NCI-H2081 (cell line): ENCODE measurements at regions not wholly inside any gene's neighbourhood (a gene's known extent, or its start where the extent isn't known, plus 50 kb on each side); places are given as distances from the start of the nearest gene placed in this dataset.

Source experiments
- DNase-seq, 2 experiments: peaks; one replicate each; lab custom pipeline; 2025; lab: John Stamatoyannopoulos, UW

DNA sequence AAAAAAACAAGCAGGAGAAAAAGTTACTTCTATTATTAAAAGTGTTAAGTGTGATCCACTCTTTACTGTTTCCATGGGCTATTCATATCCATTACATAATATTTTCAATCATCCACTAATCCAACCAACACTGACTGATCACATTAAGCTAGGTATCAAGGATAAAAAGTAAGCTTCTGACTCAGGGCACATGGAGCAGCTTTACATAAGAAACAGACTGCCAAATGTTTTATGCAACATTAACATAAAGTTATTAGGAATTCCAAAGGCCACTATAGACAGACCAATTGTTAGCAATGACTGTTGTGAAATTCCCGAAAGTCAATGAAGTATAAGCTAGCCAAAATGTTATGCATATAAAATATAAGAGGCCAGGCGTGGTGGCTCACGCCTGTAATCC lies 277.6 kb downstream of the ZEB2 start:
- no peak for DNase-seq

DNA sequence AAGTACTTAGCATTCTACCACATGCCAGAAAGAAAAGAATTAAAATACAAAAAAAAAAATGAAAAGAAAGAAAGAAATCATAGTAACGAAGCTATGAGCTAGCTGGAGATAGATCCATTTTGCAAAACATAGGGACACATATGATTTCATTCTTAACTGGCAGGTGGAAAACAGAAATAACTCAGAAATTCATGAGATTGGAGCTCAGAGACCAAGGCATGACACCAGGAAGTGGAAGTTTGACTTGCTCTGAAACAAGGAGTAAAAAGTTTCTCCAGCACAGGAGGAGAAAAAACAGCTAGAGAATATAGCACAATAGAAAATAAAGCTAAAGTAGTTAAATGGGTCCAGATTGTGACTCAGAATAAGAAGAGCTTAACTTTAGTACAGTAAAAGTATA lies 278.1 kb downstream of the ZEB2 start:
- no peak for DNase-seq

DNA sequence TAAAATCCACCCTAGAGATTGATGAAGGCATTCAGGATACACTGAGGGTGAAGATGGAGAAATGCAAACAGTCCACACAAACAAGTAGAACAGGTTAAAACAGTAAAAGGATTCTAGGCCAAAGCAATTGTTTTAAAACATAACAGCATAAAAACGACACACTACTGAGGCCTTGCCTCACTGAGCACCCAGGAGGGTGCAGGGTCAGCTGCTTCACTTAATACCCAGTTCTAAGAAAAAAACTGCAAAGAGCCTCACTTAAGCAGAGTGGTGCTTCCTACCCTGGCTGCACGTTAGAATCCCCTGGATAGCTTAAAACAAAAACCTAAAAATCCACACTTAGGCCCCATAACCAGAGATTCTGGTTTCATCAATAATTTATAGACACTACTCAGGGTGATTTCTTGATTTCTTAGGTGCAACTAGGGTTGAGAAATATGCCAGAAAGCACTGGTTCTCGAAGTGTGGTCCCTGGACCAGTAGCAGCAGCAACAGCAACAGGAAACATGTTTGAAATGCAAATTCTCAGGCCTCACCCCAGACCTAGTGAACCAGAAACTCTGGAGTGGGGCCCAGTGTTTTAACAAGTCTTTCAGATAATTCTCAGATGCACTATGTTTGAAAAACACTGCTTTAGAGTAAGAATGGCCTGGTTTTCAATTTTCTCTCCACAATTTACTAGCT lies 279.1 kb downstream of the ZEB2 start:
- no peak for DNase-seq

DNA sequence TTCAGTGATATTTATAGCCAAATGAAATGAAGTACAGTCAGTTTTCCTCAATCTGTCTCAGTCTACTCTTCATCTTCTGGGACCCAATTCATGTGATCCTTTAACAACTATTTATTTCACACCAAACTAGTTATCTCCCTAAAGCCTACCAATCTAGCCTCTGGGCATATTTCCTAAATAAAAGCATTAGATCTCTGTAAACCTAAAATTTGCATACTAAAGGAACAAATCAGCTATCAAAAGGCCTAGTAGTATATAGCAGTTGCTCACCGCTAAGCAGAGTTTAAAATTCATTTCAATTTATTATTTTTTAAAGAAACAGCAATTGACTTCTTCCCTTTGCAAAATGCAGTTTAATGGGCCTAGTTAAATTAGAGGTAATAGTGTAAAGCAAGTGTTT lies 280.2 kb downstream of the ZEB2 start:
- DNase-seq = no peak

DNA sequence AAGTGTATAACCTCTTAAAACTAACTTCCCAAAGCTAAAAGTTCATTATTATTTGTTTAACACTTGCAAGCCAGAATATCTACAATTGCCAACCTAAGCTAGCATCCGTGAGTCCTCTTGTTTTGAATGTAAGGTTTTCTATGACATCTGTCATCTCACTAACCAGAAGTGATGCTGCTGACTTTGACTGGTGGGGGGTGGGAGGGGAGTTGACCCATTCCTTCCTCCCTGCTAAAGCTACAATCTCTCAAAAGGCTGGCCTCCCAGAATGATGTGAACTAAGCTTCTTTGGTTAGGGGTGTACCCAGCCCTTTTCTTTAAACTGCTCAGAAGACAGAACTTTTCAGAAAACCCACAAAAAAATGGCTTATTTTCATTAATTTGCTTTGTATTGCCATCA lies 280.6 kb downstream of the ZEB2 start:
- no peak for DNase-seq

DNA sequence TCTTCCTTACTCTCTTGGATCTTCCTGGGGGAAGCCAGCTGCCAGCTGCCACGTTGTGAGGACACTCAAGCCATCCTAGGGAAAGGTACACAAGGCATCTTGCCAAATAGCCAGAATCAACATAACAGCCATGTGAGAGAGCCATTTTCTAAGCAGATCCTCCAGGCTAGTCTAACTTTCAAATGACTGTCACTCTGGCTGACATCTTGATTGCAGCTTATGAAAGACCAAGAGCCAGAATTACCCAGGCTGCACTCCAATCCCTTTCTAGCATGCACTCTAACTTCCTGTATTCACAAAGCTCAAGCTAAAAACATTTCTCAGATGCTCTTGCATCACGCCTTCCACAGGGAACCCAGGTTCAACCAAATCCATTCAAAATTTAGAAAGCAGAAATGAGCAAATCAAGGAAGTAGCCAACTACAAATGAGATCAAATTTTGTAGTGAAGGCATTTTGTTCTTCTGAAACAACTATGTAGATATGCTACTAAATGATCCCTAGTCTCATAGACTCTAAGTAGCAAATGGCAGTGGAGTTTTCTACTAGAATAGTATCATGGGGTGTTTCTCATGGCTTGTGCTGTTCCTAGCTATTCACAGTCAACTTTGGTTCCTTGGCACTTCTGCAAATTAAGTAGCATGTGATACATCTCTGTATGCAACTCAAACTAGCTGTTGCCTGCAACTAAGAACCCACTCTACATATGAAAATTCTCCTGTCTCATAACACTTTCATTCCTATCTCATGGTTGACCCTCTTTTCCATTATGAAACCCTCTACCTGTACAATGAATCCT lies 281.9 kb downstream of the ZEB2 start:
- DNase-seq = peak; percentile 50 to 84

DNA sequence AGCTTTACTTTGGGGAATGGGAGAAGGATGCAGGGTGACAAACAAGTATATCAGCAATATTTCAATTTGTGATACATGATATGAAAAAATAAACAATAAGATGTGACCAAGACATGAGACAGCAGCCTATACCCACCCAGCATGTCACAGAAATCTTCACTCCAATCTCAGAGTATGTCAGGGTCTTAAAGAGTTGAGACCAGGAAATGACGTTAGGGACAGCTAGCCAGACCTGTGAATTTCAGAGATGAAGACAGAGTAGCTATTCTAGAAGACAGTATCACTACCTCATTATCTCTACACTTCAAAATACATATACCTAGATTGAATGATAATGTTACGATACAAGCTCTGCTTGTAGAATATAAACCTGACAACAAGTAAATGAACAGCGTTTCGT lies 282.8 kb downstream of the ZEB2 start:
- no peak for DNase-seq

DNA sequence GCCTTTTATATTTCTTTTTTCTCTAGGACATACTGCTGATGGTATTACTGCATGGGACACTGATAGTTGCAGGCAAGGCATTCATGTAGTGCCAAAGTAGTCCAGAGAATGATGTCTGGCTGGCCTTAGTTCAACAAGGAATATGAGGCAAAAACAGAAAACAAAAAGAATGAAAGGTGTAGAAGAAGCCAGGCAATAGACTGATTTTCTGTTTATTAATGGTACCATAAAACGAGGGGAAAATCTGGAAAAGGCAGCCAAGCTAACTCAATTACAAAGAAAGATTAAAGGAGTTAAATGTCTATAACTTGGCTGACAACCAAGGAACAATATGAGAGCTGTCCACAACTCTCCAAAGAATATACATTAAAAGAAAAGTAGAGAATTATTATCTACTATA lies 284.9 kb downstream of the ZEB2 start:
- no peak for DNase-seq

DNA sequence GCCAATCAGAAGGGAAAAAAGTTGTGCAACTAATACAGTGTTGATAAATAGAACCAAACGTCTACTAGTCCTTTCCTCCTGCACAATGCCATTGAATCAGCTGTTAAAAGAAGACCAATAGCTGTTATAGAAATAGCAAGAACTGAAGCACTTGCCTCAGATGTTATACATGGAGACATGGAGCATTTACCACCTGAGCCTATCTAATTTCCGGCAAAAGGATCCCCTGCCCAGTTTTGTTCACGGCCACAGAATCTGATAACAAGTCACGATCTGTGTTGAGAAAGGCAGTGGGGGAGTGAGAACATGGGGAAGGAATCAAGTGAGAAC lies 285.4 kb downstream of the ZEB2 start:
- DNase-seq = no peak

DNA sequence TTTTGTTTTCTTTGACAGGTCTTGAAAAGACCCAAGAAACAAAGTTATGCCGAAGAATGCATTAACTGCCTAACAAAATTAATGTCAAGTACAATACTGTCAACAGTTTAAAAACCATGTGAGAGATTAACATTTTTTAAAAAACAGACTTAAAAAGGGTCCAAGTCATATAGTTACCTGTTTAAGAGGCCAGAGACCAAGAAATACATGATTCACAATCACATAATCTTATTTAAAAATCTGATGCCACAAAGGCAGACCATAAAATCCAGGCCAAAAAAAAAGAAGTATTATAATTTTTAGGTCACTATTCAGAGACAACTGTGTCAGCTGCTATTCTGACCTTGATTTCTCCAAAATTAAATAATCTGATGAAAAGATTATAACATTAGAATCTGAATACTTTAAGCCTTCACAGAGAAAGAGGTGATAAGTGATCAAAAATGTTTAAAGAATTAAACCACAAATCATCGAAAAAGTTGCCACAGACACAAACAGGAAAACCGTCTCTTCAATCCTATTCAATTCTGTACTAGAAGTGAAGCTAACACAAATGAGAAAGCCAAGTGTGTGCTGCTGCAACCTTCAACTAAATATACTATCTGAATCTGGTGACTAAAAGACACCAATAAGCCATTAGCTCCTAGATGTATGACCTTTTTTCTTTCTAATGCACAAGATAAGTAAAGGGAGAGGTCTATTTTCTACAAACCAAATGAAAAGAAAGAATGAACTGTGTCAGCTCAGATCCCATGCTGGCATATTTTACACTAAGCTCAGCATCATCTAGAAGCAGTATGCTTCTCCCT lies 286.0 kb downstream of the ZEB2 start:
- DNase-seq = no peak

DNA sequence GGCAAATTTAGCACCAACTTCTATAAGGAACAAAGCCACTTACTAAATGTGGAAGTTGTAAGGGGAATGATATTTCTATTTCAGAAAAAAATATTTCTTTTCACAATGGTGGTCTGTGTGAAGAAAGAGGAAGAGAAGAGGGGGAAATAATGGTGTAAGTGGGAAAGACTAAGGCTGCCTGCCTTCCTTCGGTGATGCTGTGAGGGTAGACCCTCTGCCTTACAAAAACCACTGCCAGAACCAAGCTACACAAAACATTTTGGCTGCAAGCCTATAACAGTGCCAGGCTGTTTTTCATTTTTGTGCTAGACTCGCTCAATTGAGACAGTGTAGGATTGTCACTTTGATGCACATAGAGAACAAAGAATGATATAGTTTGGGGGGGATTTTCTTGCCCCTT lies 286.6 kb downstream of the ZEB2 start:
- DNase-seq = no peak

DNA sequence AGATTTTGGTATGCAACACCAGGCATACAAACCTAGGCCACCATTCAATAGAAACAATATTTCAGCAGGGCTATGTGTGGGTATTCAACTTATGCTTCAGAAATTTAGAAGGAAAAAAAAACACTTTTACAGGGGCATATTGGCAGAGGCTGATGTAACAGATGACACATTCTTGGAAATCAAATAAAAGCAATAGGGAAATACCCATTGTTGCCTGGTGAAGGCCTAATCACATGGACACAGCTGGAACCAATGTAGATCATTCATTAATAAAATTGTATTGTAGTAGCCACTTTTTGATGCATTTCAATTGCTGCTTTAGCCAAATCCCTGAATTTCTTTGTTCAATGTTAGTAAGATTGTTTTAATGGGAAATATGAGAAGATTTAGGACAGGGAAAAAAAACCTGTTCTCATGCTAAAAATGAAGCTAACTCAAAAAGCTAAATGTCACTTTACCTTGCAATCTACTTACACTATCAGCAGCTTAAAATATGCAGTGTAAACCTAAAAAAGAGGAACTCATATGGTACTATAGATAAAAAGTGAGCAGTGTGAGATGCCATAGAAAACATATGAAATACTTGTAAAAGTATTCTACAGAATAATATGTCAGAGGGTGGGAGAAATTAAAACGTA lies 289.4 kb downstream of the ZEB2 start:
- DNase-seq = no peak

DNA sequence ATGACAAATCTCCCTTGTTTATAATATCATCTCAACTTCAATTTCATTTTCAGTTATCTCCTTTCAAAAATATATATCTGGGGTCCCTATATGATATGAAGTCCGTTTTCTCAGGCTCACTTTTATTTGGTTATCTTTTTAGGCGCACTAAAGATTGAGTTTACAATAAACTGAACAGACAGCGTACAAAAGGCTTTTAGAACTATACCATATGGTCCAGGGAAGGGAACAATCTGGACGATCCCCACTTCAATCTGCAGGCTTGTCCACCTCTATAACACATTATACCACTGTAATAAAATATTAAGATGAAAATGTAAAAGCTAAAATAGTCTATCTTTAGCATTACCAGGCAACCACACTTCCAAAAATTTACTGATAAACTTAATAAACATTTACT lies 289.9 kb downstream of the ZEB2 start:
- DNase-seq = no peak

DNA sequence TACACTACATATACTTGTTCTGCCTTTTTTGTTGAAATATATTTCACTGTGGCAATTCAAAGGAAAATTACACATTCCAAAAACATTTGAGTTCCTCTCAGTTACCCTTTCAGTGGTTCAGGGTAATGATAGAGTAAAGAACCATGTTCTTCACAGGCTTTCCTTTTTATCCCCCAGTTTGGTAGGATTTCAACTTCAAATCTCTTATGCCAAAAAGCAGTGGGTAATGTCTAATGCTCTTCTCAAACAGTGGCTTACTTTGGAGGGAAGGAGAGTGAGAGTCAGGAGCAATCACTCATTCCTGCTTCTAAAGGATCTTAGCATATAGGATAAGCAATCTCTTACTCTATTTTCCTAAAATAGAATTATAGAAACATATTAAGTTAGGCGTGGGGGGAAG lies 290.6 kb downstream of the ZEB2 start:
- DNase-seq = no peak

DNA sequence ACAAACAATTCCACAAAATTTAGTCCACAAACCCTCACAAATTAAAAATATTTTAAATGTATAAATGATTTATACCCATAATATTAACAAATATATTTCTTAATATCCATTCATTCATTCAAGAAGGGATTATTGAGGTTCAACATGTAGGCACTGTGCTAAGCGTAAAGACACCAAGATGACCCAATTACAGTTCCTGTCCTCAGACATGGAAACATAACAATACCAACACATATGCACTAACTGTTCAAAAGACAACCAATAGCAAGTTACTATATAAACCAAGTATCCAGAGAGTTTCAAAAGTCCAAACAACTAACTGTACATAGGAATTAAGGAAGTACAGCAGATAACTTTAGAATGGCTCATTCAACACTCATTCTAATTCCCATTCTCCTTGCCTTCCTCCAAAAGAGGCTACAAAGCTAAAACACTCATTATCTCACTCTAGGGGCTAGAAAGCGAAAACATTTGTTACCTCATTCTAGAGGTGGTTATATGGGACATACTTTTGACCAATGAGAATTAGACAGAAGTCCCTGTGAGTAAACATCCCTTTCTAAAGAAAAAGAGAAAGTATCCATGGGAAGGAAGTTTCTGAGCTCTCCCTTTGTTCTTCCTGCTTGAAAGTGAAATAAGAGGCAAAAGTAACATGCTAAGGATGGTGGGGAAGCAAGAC lies 292.4 kb downstream of the ZEB2 start:
- no peak for DNase-seq

DNA sequence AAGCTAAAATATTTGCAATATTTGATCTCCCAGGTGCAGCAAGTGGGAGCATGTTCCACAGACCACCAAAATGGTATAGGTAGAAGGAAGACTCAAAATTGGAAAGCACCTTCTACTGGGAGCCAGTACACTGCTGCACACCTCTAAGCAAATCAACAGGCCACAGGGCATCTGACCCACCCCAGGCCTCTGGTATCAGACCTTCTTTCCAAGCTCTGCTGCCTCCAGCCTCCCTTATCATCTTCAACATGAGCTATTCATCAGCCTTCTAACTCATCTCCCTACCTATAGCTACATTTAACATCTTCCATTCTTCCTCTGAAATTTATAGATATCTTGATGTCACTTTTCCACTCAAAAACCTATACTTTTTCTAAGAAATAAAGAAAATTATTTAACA lies 294.8 kb downstream of the ZEB2 start:
- DNase-seq = no peak

DNA sequence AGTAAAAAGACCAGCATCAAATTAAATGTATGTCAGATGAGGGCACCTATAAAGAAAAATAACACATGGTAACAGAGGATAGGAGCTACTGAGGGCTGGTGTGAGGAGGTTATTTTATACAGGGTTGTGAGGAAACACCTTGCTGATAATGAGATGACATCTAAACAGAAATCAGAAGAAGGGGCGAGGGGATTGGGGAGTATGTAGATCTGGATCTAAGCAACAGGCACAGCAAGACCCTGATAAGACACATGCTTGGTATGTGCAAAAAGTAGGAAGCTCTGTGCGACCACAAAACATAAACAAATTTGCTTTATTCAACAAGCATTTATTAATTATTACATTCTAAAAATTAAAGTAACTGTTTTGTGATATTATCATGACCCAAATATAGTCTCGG lies 295.4 kb downstream of the ZEB2 start:
- DNase-seq = no peak

DNA sequence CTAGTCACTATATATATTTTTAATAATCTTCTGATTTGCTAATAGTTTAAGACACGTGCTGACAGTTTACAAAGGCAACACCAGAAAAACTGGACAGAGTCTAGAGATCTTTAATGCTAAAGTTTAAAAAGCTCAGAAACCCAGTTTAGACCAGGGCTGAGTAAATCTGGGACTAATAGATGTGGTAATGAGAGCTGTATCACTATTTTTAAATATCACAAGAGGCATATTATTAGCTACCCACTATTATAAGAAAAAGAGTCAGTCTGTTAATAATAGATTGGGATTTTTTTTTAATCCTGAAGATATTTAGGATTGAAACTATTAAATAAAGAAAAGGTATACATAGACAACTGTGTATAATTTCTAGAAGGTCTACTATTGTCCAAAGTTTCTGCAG lies 299.9 kb downstream of the ZEB2 start:
- no peak for DNase-seq

DNA sequence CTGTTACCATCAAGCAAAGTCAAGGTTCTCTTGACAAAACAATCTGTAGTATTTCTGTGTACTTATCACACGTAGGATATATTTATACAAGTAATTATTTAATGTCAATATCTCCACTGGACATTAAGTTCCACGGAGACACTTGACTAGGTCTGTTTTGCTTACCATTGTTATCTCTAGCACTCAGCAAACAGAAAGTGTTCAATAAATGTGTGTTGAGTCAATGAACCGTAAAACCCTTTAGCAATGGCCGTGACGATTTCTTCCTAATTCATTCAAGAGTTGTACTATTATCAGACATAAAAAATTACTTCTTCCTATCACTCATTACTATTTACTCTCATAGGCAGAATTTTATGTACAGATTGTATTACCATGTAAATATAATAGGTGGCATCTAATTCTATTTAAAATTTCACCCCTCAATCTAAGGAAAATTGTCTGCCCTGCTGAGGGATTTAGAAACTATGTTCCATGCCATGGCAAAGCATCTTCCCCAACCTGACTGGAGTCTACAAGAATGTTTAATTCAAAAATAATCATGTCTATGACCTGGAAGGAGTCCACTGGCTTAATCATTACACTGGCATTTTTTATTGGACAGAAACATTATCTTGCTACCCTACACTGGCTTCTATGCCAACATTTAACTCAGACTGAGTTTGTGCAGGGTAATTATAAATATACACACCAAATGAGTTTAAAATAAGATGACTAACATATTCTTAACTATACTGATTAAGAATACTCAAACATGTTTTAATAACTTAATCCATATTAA lies 301.9 kb downstream of the ZEB2 start:
- DNase-seq = peak in 1 of 2 experiments; percentile 63

DNA sequence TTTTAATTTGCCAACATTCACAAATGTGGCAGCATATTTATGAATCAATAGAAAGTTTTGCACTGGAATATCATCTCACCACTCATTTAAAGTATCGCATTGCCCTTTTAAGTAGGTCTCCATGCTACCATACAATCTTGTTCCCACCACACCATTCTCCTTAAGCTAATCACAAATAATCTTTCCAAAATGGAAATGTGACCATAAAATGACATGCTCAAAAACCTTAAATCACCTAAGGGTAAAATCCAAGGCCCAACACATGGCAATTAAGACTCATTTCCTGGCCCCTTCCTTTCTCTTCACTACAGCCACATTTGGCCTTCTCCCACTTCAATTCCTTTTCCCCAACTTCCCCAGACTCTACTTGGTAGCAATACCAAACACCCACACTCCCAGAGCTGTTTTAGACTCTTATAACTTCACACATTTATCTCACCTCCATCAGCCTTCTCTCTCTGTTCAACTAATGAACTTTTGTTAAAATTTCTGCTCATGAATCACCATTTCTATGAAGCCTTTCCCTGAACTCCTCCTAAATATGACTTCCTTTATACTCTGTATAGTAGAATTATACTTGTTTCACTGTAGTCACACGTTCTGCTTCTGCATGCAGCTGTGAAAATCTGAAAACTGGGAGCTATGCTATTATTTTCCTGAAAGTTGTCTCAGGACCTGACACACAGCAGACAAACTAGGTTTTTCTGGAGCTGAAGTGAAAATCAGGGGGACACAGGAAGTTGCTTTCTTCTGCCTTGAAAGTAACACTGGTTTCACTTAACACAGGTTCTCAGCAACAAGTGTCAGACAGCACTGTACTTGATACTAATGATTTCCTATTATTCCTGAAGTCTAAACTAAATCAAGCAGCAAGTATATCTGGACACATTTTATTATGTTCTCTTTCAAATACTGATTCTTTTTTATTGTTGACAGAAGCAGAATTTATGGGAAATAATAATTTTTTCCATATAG lies 303.9 kb downstream of the ZEB2 start:
- no peak for DNase-seq
